NCI-H345 treated with DMSO at 0.1 percent for 48 hours (cell line): ENCODE measurements at regions not wholly inside any gene's neighbourhood (a gene's known extent, or its start where the extent isn't known, plus 50 kb on each side); places are given as distances from the start of the nearest gene placed in this dataset.
"Not testable (repeated sequence)": the region's sequence is repeated elsewhere in the genome, so short reads cannot be mapped to it uniquely, and the experiment has no call there.

Experiments
- DNase-seq: peaks from one replicate; lab custom pipeline; 2025; ENCODE audit not compliant: unreplicated experiment; lab: John Stamatoyannopoulos, UW

DNA sequence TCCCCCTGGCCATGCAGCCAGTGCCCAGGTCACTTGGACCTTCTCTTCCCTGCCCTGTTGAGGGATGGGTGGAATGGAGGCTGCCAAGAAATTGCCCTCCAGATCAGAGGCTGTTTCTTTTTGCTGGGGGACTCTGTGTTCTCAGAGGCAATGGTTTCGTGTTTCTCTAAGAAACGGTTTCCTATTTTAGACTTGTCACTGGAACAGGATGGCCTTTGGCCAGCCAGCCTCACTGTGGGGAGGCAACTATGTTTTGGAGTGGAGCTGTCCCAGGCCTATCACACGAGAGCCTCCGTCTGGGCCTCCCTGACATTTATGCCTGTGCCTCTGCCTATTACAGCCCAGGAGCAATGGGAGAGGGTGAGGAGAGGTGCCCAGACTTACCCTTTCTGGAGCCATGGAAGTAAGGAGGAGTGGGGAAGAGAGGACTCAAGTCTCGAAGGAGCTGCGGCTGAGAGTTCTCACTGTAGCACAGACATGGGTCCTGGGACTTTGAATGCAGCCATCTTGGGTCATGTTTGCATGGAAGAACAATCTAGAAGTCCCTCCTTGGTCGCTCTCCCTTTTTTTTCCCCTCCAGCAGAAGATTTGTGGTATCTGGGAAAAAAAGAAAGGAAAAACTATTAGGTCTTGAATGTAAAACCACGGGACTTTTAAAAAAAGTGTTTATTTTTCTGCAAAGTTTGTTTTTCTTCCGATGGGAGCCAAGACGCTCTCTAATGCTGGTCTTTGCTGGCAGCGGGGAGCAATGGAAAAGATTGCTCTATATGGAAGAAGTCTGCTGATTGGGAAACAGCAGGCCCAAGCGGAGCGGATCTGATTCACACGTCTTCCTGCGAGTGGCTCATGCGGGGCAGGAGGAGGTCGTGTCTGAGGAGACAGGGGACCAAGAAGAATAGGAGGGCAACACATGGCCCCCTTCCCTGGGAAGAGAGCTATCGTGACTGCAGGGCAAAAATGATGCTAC, 219.2 kb downstream of the FOXD2 start:
- DNase-seq = no peak

DNA sequence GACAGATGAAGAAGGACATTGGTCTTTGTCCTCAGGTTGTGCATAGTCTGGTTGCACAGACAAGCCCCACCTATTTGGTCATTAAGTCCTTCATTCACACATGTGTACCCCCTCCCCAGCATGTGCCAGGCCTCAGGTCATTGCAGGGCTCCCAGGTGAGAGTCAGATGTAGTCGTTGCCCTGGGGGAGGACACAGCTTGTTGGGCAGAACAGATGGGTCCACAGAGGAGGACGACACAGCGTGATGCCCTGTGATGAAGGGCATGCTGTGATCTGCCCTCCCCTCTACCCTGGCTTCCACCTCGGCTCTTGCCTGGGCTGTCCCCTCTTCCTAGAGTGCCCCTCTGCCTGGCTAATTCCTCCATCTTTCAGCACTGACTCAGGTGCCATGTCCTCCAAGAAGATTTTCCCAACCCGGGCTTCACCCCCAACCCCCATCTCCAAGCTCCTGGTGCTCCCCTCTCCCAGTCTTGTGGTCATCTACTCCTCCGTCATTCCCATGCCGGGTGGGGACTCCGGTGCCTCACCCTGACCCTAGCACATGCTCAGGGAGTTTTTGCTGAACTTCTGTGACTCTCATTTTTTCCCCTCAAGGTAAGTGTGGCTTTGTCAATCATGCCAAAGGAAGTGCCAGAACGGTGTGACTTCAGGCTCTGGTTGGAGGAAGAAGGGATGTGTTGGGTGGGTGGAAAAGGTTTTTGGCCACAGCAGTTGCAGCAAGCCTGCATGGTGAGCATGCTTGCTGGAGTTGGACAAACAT, 220.5 kb downstream of the FOXD2 start:
- DNase-seq = no peak

DNA sequence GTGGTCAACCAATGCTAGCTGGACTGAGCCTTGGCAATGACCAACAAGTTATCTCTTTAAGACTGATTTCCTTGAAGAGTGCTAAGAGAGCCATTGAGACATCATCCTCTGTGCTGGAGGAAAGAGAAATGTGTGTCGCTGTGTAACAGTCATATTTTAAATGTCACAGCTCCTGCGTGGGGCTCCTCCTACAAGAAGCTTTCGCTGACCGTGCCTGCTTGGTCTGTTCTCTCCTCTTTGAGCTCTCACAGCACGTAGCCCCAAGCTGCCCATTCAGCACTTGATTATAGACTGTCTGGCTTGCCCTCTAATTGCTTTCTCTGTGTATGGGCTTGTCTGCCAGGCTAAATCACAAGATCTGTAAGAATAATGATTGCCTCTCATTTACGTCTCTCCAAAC, 221.3 kb downstream of the FOXD2 start:
- DNase-seq = no peak

DNA sequence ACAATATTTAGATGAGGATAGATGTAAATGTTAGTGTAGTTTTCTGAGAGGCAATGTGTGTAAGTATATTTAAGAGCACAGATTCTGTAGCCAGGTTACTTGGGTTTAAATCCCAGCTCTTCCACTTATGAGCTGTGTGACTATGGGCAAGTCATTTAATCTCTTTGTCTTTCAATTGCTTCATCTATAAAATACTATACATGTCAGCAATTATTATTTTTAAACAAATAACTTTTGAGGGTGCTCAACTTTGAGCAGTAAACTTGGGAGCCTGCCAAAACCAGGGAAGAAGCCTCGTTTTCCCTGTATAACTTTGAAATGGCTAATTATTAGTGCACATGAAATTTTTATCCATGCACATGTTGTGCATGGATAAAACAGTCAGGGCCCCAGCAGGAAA, 222.8 kb downstream of the FOXD2 start:
- no peak for DNase-seq

GRCh38 chr1:47661040-47661439, 223.2 kb downstream of the FOXD2 start:
- DNase-seq = peak; percentile 76

GRCh38 chr1:47662068-47662467, 224.2 kb downstream of the FOXD2 start:
- DNase-seq = no peak

DNA sequence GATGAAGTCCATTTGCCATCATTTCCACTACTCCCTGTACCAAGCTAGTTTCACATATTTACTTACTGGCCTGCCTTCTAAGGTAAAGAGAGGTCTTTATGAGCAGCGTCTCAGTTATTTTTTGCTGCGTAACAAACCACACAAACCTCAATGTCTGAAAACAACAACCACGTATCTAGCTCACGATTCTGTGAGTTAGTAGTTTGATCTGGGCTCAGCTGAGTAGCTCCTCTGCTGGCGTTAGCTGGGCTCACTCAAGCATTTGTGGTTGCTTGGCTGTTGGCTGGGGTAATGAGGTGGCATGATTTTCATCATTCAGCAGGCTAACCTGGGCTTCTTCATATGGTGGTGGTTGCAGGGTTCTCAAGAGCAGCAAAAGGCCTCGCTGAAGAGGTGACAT, 225.4 kb downstream of the FOXD2 start:
- DNase-seq = no peak

DNA sequence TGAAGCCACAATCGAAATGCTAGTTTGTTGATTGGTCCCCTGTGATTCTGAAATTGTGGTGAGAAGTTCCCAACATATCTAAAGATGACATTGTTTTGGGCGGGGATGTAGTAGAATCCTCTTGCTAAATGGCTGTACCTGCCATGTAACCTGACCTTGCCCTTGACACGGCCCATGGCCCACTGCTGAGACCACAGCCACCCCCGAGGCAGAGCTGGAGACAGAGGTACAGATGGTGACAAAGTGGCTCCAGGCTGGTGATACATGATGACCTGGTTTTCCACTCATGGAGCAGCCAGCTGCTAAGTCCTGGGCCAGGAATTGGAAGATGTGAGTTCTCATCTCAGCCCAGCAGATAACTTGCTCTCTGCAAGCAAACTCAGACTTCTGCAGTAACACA, 226.5 kb downstream of the FOXD2 start:
- no peak for DNase-seq

- DNase-seq = not testable (repeated sequence)
Observed at GRCh38 chr1:47664896-47665295, 227.1 kb downstream of the FOXD2 start.

GRCh38 chr1:47669081-47669585, 231.3 kb downstream of the FOXD2 start:
- DNase-seq = no peak

GRCh38 chr1:47672622-47673021, 234.8 kb downstream of the FOXD2 start:
- no peak for DNase-seq

GRCh38 chr1:47674189-47674588, 236.3 kb downstream of the FOXD2 start:
- no peak for DNase-seq

GRCh38 chr1:47675047-47675675, 237.3 kb downstream of the FOXD2 start:
- no peak for DNase-seq

DNA sequence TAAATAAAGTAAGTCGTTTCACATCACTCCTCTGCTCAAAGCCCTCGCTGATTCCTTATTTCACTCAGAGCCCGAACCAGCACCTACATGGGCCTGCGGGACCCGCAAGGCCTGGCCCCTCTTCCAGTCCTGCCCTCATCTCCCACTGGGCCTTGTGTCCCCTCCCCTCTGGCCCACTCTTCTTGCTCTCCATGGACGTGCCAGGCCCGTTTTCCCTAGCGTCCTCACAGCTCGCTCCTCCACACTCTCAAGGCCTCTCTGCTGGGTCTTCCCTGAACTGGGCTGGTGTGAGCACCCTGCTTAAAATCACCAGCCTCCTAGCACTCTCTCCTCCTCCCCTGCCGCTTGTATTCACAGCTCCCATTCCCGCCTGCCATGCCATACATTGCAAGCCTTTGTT, 237.9 kb downstream of the FOXD2 start:
- no peak for DNase-seq

GRCh38 chr1:47676311-47677054, 238.6 kb downstream of the FOXD2 start:
- no peak for DNase-seq

GRCh38 chr1:47677241-47677940, 239.5 kb downstream of the FOXD2 start:
- DNase-seq = no peak

GRCh38 chr1:47678464-47678980, 240.7 kb downstream of the FOXD2 start:
- no peak for DNase-seq

GRCh38 chr1:47679301-47679791, 241.5 kb downstream of the FOXD2 start:
- DNase-seq = no peak

- DNase-seq = no peak
Observed at GRCh38 chr1:47679826-47680225, 242.0 kb downstream of the FOXD2 start.
